ENCODE measurements at regions not wholly inside any gene's neighbourhood (a gene's known extent, or its start where the extent isn't known, plus 50 kb on each side); places are given as distances from the start of the nearest gene placed in this dataset.
"Not testable (repeated sequence)": the region's sequence is repeated elsewhere in the genome, so short reads cannot be mapped to it uniquely, and the experiment has no call there.

DNA sequence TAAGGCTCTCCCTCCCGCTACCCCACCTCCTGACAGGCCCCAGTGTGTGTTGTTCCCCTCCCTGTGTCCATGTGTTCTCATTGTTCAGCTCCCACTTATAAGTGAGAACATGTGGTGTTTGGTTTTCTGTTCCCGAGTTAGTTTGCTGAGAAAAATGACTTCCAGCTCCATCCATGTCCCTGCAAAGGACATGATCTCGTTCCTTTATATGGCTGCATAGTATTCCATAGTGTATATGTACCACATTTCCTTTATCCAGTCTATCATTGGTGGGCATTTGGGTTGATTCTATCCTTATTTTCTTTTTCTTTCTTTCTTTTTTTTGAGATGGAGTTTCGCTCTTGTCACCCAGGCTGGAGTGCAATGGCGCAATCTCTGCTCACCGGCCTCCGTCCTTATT, 57.8 kb upstream of the RASSF3 start:
- not testable (repeated sequence) for TF ChIP-seq CEBPB (IDR thresholded peaks at IDR 0.05; ENCODE audit: low read depth); EZH2phosphoT487 (IDR thresholded peaks at IDR 0.05; ENCODE audit: borderline replicate concordance); POLR2A (IDR thresholded peaks at IDR 0.05; ENCODE audit: borderline replicate concordance, extremely low read depth, insufficient read depth, insufficient read length); ZFX (IDR thresholded peaks at IDR 0.05); POLR2AphosphoS5 (IDR thresholded peaks at IDR 0.05; ENCODE audit: low read depth, low read length); TCF7L2 (IDR thresholded peaks at IDR 0.05; ENCODE audit: borderline replicate concordance, extremely low read depth, insufficient read depth, insufficient read length); EZH2 (IDR thresholded peaks at IDR 0.05); ATF3 (IDR thresholded peaks at IDR 0.05)
- TF ChIP-seq, protein P1, sequence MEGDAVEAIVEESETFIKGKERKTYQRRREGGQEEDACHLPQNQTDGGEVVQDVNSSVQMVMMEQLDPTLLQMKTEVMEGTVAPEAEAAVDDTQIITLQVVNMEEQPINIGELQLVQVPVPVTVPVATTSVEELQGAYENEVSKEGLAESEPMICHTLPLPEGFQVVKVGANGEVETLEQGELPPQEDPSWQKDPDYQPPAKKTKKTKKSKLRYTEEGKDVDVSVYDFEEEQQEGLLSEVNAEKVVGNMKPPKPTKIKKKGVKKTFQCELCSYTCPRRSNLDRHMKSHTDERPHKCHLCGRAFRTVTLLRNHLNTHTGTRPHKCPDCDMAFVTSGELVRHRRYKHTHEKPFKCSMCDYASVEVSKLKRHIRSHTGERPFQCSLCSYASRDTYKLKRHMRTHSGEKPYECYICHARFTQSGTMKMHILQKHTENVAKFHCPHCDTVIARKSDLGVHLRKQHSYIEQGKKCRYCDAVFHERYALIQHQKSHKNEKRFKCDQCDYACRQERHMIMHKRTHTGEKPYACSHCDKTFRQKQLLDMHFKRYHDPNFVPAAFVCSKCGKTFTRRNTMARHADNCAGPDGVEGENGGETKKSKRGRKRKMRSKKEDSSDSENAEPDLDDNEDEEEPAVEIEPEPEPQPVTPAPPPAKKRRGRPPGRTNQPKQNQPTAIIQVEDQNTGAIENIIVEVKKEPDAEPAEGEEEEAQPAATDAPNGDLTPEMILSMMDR (IDR thresholded peaks at IDR 0.05 in 2 of 3, conservative IDR thresholded peaks at IDR 0.05 in 1 of 3; ENCODE audit: borderline replicate concordance in 1 of 3, insufficient read depth in 1 of 3, low read depth in 2 of 3, low read length in 2 of 3), result not testable (repeated sequence)
- TF ChIP-seq, protein P2, sequence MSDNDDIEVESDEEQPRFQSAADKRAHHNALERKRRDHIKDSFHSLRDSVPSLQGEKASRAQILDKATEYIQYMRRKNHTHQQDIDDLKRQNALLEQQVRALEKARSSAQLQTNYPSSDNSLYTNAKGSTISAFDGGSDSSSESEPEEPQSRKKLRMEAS (IDR thresholded peaks at IDR 0.05), result not testable (repeated sequence)
